Bronchial epithelial cell (primary cell): ENCODE measurements at regions not wholly inside any gene's neighbourhood (a gene's known extent, or its start where the extent isn't known, plus 50 kb on each side); places are given as distances from the start of the nearest gene placed in this dataset.
A peak's percentile ranks its signal among the peaks of the same experiment; 100 is the strongest.

Source experiments
- DNase-seq: peaks from one replicate; pipeline ENCODE4 v3.0.0-alpha.2; 2010; ENCODE audit warnings: low read depth
- FAIRE-seq: peaks from 2 replicates; lab custom pipeline; 2011; peaks lifted over from hg19 to GRCh38; lab: Jason Lieb, UNC
- H3K27me3 ChIP-seq: 2 replicates; pipeline ENCODE4 v1.5.1; 2011; ENCODE audit warnings: low read length; ENCODE audit not compliant: control insufficient read depth, insufficient read depth
- H3K36me3 ChIP-seq: 2 replicates; pipeline ENCODE4 v1.5.1; 2011; ENCODE audit warnings: low read length; ENCODE audit not compliant: control insufficient read depth, insufficient read depth
- H3K4me3 ChIP-seq: 2 replicates; pipeline ENCODE4 v1.5.1; 2011; ENCODE audit warnings: mild to moderate bottlenecking, low read depth, low read length, control low read depth
- CTCF ChIP-seq: IDR thresholded peaks from 2 replicates; pipeline ENCODE4 v1.5.1; 2011; ENCODE audit warnings: mild to moderate bottlenecking, moderate library complexity, low read length, control low read depth, inconsistent platforms; ENCODE audit not compliant: insufficient read depth, severe bottlenecking

- FAIRE-seq (no peak), DNase-seq (peak; percentile 71)
- Histone ChIP-seq H3K4me3 (no peak overlapping the region), H3K36me3 (no peaks in the 10 kb centered on the region), H3K27me3 (no peaks in the 10 kb centered on the region)
- no peak for TF ChIP-seq CTCF
Observed at GRCh38 chr5:135085133-135085935, 51.3 kb upstream of the PITX1 start.
